Ovary (tissue), 7 donors: ENCODE measurements at regions not wholly inside any gene's neighbourhood (a gene's known extent, or its start where the extent isn't known, plus 50 kb on each side); places are given as distances from the start of the nearest gene placed in this dataset.

ENCODE experiments used
- DNase-seq, 5 donors: peaks; one replicate each; pipeline ENCODE4 v3.0.0-alpha.2; 2019 to 2020
- H3K27ac ChIP-seq, 2 donors: fragments of 200-600 bp; one replicate each; pipeline versions ENCODE4 v1.5.1 to v1.8.0; 2019 to 2022
- H3K27me3 ChIP-seq: fragments of 200-600 bp; one replicate; pipeline ENCODE4 v1.8.0; 2022
- H3K36me3 ChIP-seq: fragments of 200-600 bp; sonication (generic); one replicate; pipeline ENCODE4 v1.5.1; 2019
- H3K4me1 ChIP-seq: one replicate; pipeline ENCODE4 v1.8.1; 2013; ENCODE audit warnings: mild to moderate bottlenecking, moderate library complexity; ENCODE audit not compliant: insufficient read depth
- H3K4me3 ChIP-seq: fragments of 200-600 bp; sonication (generic); one replicate; pipeline ENCODE4 v1.5.1; 2017
- H3K9me3 ChIP-seq, 2 donors: fragments of 200-600 bp in 1 of 2; sonication (generic) in 1 of 2; one replicate each; pipeline versions ENCODE4 v1.5.1 to v1.8.1; 2013 to 2019; ENCODE audit warnings: mild to moderate bottlenecking in 1 of 2, moderate library complexity in 1 of 2
- EP300 ChIP-seq: sonication (generic); formaldehyde crosslinking; IDR thresholded peaks from one replicate; pipeline ENCODE4 v1.6.1; 2017; ENCODE audit warnings: antibody characterized with exemption
- POLR2A ChIP-seq: fragments of 450-650 bp; IDR thresholded peaks from one replicate; pipeline ENCODE4 v1.6.1; 2017; ENCODE audit warnings: antibody characterized with exemption, mild to moderate bottlenecking, moderate library complexity
- WGBS, 3 donors: extraction: QIAGEN DNeasy Blood & Tissue Kit in 1 of 3; methylation state at CpG; one replicate each; pipeline versions ENCODE4 v1.1.5 to v1.1.7; 2013 to 2017; 5-methylcytosine and 5-hydroxymethylcytosine counted together
- intact Hi-C, 4 donors: fragments of 100-400 bp; cut with DNase I; formaldehyde crosslinking; loops; one replicate each; pipeline versions ENCODE4 v1.11.0 to v1.15.1; 2022 to 2023
- TF ChIP-seq, protein P1 (sequence below), 3 donors: fragments of 450-650 bp in 2 of 3; fragments of 200-600 bp in 1 of 3; IDR thresholded peaks; one replicate each; pipeline versions ENCODE4 v1.5.1 to v1.8.0; 2016 to 2022; ENCODE audit warnings: antibody characterized with exemption in 3 of 3, mild to moderate bottlenecking in 1 of 3
- donor health status: DM: no; HTN: no; CAD: no; lungs with moderate emphysema.
- donor health status: DM: no; HTN: no; CAD: no.
- donor health status: Bipolar disorder and iron deficiency.
- donor health status: DM: no; HTN: no; CAD: no.
- donor health status: DM: yes; HTN: yes; CAD: no.

DNA sequence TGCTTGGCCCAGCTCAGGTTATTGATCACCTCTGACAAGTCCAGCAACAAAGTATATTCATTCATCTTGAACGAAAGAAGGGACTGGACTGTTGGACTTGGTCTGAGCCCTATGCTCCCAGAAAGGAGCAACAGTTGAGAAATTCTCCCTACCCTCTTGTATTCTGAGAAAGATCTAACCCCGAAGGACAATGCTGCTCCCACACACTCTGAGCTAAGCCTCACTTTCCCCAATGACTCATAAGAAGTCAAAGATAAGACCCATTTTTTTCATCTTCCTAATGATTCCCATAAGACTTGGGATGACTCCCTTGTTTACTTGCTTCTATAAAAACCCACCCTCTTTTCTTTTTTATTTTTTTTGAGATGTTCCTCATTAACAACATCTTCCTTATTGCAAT lies 549.4 kb upstream of the MDFIC2 start:
- intact Hi-C loops: no loop called here

GRCh38 chr3:70861234-70861633 lies 548.8 kb upstream of the MDFIC2 start:
- TF ChIP-seq, protein P1, sequence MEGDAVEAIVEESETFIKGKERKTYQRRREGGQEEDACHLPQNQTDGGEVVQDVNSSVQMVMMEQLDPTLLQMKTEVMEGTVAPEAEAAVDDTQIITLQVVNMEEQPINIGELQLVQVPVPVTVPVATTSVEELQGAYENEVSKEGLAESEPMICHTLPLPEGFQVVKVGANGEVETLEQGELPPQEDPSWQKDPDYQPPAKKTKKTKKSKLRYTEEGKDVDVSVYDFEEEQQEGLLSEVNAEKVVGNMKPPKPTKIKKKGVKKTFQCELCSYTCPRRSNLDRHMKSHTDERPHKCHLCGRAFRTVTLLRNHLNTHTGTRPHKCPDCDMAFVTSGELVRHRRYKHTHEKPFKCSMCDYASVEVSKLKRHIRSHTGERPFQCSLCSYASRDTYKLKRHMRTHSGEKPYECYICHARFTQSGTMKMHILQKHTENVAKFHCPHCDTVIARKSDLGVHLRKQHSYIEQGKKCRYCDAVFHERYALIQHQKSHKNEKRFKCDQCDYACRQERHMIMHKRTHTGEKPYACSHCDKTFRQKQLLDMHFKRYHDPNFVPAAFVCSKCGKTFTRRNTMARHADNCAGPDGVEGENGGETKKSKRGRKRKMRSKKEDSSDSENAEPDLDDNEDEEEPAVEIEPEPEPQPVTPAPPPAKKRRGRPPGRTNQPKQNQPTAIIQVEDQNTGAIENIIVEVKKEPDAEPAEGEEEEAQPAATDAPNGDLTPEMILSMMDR (IDR thresholded peaks at IDR 0.05): no peak
- TF ChIP-seq POLR2A: no peak
- no peak for TF ChIP-seq EP300
- 73 to 88% (median 83%) methylated on average over 2 of the region's 2 CpGs for WGBS, 3 donors
- no peak overlapping the region for H3K4me3 ChIP-seq
- no peak for DNase-seq
- no peaks in the 10 kb centered on the region for H3K4me1 ChIP-seq
- intact Hi-C loops: no loop called here
- no peak overlapping the region for H3K27ac ChIP-seq
- H3K9me3 ChIP-seq: no peaks in the 10 kb centered on the region
- H3K36me3 ChIP-seq: no peaks in the 10 kb centered on the region
- H3K27me3 ChIP-seq: no peaks in the 10 kb centered on the region

More for the DNA sequence above, 549.4 kb upstream of the MDFIC2 start:
- 26 to 31% (median 29%) methylated on average over 2 of the region's 2 CpGs for WGBS, 3 donors
- H3K4me1 ChIP-seq: no peaks in the 10 kb centered on the region
- DNase-seq: peak in 1 of 5 donors; percentile 46
- no peaks in the 10 kb centered on the region for H3K27me3 ChIP-seq
- no peak for TF ChIP-seq POLR2A
- TF ChIP-seq EP300: no peak
- TF ChIP-seq, protein P1 (IDR thresholded peaks at IDR 0.05): no peak
- H3K4me3 ChIP-seq: no peak overlapping the region
- no peaks in the 10 kb centered on the region for H3K9me3 ChIP-seq
- H3K36me3 ChIP-seq: no peaks in the 10 kb centered on the region
- H3K27ac ChIP-seq: no peak overlapping the region

GRCh38 chr3:70857916-70858315 lies 545.5 kb upstream of the MDFIC2 start:
- no peaks in the 10 kb centered on the region for H3K9me3 ChIP-seq
- no peaks in the 10 kb centered on the region for H3K27me3 ChIP-seq
- no peaks in the 10 kb centered on the region for H3K36me3 ChIP-seq
- H3K27ac ChIP-seq: no peak overlapping the region
- 13 to 15% (median 15%) methylated on average over 7 of the region's 7 CpGs for WGBS, 3 donors
- DNase-seq: no peak
- TF ChIP-seq POLR2A (no peak), EP300 (no peak)
- TF ChIP-seq, protein P1 (IDR thresholded peaks at IDR 0.05): no peak
- H3K4me1 ChIP-seq: no peaks in the 10 kb centered on the region
- intact Hi-C loops: no loop called here
- no peak overlapping the region for H3K4me3 ChIP-seq

DNA sequence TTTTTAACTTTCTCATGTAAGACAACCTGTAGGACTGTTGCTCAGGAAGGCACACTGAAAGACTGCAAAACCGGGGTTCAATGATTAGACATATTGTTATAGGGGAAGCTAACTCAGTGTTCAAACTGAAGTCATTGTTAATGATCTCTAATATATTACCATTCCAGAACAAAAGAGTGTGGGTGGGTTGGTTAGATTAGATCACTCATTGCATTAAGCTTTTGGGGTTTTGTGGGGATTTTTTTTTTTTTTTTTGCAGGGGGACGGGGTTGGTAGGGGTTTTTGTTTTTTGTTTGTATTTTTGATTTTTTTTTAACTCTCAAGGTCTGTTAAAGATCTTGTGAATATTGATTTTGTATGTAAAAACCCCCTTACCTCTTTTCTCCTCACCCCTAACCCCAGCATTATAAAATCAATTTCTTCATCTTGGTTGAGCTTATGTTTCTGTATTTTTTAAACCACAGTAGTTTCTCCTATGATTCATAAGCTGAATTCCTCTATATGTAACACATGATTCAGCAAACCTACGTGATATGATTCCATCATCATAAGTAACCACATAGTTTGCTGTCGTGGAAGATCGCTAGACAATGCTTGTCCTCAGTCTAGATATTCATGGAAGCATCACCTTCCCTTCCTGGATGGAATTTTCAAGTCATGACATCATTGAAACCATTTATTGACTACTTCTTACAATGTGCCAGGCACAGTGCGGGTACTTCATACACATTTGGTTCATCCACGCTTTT lies 544.1 kb upstream of the MDFIC2 start:
- Histone ChIP-seq H3K27ac (no peak overlapping the region), H3K9me3 (no peaks in the 10 kb centered on the region), H3K4me1 (no peaks in the 10 kb centered on the region), H3K4me3 (no peak overlapping the region), H3K27me3 (no peaks in the 10 kb centered on the region), H3K36me3 (no peaks in the 10 kb centered on the region)
- no peak for DNase-seq
- no peak for TF ChIP-seq EP300
- TF ChIP-seq POLR2A: no peak
- TF ChIP-seq, protein P1 (IDR thresholded peaks at IDR 0.05): no peak
- intact Hi-C loops: no loop called here
- 94 to 96% (median 96%) methylated on average over 7 of the region's 7 CpGs for WGBS, 3 donors
